ENCODE measurements at regions not wholly inside any gene's neighbourhood (a gene's known extent, or its start where the extent isn't known, plus 50 kb on each side); places are given as distances from the start of the nearest gene placed in this dataset.

GRCh38 chr6:168737481-168737880, 296.5 kb downstream of the SMOC2 start:
- no peak for TF ChIP-seq SPI1 (IDR thresholded peaks at IDR 0.05; ENCODE audit: low read depth, low read length)
- TF ChIP-seq TAF1 (IDR thresholded peaks at IDR 0.05; ENCODE audit: low read depth, low read length): no peak
- TF ChIP-seq POLR2AphosphoS5 (IDR thresholded peaks at IDR 0.05; ENCODE audit: low read depth, low read length): no peak
- no peak for TF ChIP-seq POLR2A (IDR thresholded peaks at IDR 0.05; ENCODE audit: low read depth, low read length)
- no peak for TF ChIP-seq POU2F2 (IDR thresholded peaks at IDR 0.05; ENCODE audit: low read depth, low read length)
